GM10847 (cell line): ENCODE measurements at regions not wholly inside any gene's neighbourhood (a gene's known extent, or its start where the extent isn't known, plus 50 kb on each side); places are given as distances from the start of the nearest gene placed in this dataset.

Experiments used
- POLR2A ChIP-seq: IDR thresholded peaks from 2 replicates; pipeline ENCODE4 v1.6.1; 2011; ENCODE audit not compliant: insufficient read length; ENCODE audit errors: extremely low read depth

GRCh38 chr2:59385971-59386370 is 1144.8 kb upstream of the FANCL start:
- TF ChIP-seq POLR2A, result no peak

- TF ChIP-seq POLR2A, result no peak
These were observed 1142.3 kb upstream of the FANCL start for GRCh38 chr2:59383473-59383872.

- TF ChIP-seq POLR2A, result no peak
These were observed 1137.0 kb upstream of the FANCL start for GRCh38 chr2:59378127-59378526.

- TF ChIP-seq POLR2A, result no peak
These were observed 1125.2 kb upstream of the FANCL start for GRCh38 chr2:59366288-59366687.

GRCh38 chr2:59354498-59354897 is 1113.4 kb upstream of the FANCL start:
- TF ChIP-seq POLR2A, result no peak

- TF ChIP-seq POLR2A, result no peak
These were observed 1112.3 kb upstream of the FANCL start for GRCh38 chr2:59353306-59353921.

GRCh38 chr2:59342166-59342565 is 1101.0 kb upstream of the FANCL start:
- TF ChIP-seq POLR2A, result no peak

GRCh38 chr2:59339837-59340207 is 1098.7 kb upstream of the FANCL start:
- TF ChIP-seq POLR2A, result no peak

- TF ChIP-seq POLR2A, result no peak
These were observed 1098.2 kb upstream of the FANCL start for GRCh38 chr2:59339121-59339836.

- no peak for TF ChIP-seq POLR2A
These were observed 1091.9 kb upstream of the FANCL start for GRCh38 chr2:59333007-59333406.

- no peak for TF ChIP-seq POLR2A
These were observed 1081.7 kb upstream of the FANCL start for GRCh38 chr2:59322870-59323269.

GRCh38 chr2:59322005-59322404 is 1080.9 kb upstream of the FANCL start:
- TF ChIP-seq POLR2A, result no peak

- TF ChIP-seq POLR2A, result no peak
These were observed 1073.1 kb upstream of the FANCL start for GRCh38 chr2:59314031-59314766.

GRCh38 chr2:59312967-59313940 is 1072.1 kb upstream of the FANCL start:
- TF ChIP-seq POLR2A, result no peak

- no peak for TF ChIP-seq POLR2A
These were observed 1070.9 kb upstream of the FANCL start for GRCh38 chr2:59312029-59312428.
